ENCODE measurements at regions not wholly inside any gene's neighbourhood (a gene's known extent, or its start where the extent isn't known, plus 50 kb on each side); places are given as distances from the start of the nearest gene placed in this dataset.

GRCh38 chr12:126636821-126637220 lies 1571.6 kb downstream of the AACS start:
- no peaks in the 10 kb centered on the region for H3K36me3 Mint-ChIP-seq (ENCODE audit: unreplicated experiment)
- H3K9me3 Mint-ChIP-seq (ENCODE audit: unreplicated experiment): peaks cover 51% of the 10 kb centered on the region
- no peak overlapping the region for H3K4me3 Mint-ChIP-seq (ENCODE audit: unreplicated experiment)
- no peaks in the 10 kb centered on the region for H3K27me3 Mint-ChIP-seq (ENCODE audit: unreplicated experiment)
- DNase-seq (ENCODE audit: extremely low spot score, unreplicated experiment): no peak
- no peak overlapping the region for H3K27ac Mint-ChIP-seq (ENCODE audit: unreplicated experiment)
- no peak for TF ChIP-seq CTCF (IDR thresholded peaks at IDR 0.05)
- H3K4me1 Mint-ChIP-seq (ENCODE audit: unreplicated experiment): no peaks in the 10 kb centered on the region

GRCh38 chr12:126644236-126645020 lies 1579.2 kb downstream of the AACS start:
- TF ChIP-seq CTCF (IDR thresholded peaks at IDR 0.05): no peak
- Mint-ChIP-seq H3K9me3 (ENCODE audit: unreplicated experiment) (peaks cover 40% of the 10 kb centered on the region), H3K4me3 (ENCODE audit: unreplicated experiment) (no peak overlapping the region), H3K27me3 (ENCODE audit: unreplicated experiment) (no peaks in the 10 kb centered on the region), H3K27ac (ENCODE audit: unreplicated experiment) (no peak overlapping the region), H3K4me1 (ENCODE audit: unreplicated experiment) (no peaks in the 10 kb centered on the region), H3K36me3 (ENCODE audit: unreplicated experiment) (peaks cover 2% of the 10 kb centered on the region)
- DNase-seq (ENCODE audit: extremely low spot score, unreplicated experiment): no peak

- H3K4me1 Mint-ChIP-seq (ENCODE audit: unreplicated experiment): no peaks in the 10 kb centered on the region
- peaks cover 2% of the 10 kb centered on the region for H3K36me3 Mint-ChIP-seq (ENCODE audit: unreplicated experiment)
- no peak overlapping the region for H3K4me3 Mint-ChIP-seq (ENCODE audit: unreplicated experiment)
- H3K27me3 Mint-ChIP-seq (ENCODE audit: unreplicated experiment): no peaks in the 10 kb centered on the region
- H3K9me3 Mint-ChIP-seq (ENCODE audit: unreplicated experiment): peaks cover 35% of the 10 kb centered on the region
- DNase-seq (ENCODE audit: extremely low spot score, unreplicated experiment): no peak
- H3K27ac Mint-ChIP-seq (ENCODE audit: unreplicated experiment): no peak overlapping the region
- no peak for TF ChIP-seq CTCF (IDR thresholded peaks at IDR 0.05)
These were observed 1582.8 kb downstream of the AACS start for GRCh38 chr12:126648074-126648473.

- H3K4me3 Mint-ChIP-seq (ENCODE audit: unreplicated experiment): no peak overlapping the region
- no peaks in the 10 kb centered on the region for H3K4me1 Mint-ChIP-seq (ENCODE audit: unreplicated experiment)
- no peak for TF ChIP-seq CTCF (IDR thresholded peaks at IDR 0.05)
- peaks cover 2% of the 10 kb centered on the region for H3K36me3 Mint-ChIP-seq (ENCODE audit: unreplicated experiment)
- no peak for DNase-seq (ENCODE audit: extremely low spot score, unreplicated experiment)
- no peak overlapping the region for H3K27ac Mint-ChIP-seq (ENCODE audit: unreplicated experiment)
- no peaks in the 10 kb centered on the region for H3K27me3 Mint-ChIP-seq (ENCODE audit: unreplicated experiment)
- H3K9me3 Mint-ChIP-seq (ENCODE audit: unreplicated experiment): peaks cover 47% of the 10 kb centered on the region
These were observed 1585.9 kb downstream of the AACS start for GRCh38 chr12:126651133-126651532.

GRCh38 chr12:126663304-126664094 lies 1598.3 kb downstream of the AACS start:
- Mint-ChIP-seq H3K36me3 (ENCODE audit: unreplicated experiment) (no peaks in the 10 kb centered on the region), H3K4me1 (ENCODE audit: unreplicated experiment) (no peaks in the 10 kb centered on the region), H3K27me3 (ENCODE audit: unreplicated experiment) (no peaks in the 10 kb centered on the region), H3K4me3 (ENCODE audit: unreplicated experiment) (no peak overlapping the region), H3K9me3 (ENCODE audit: unreplicated experiment) (peaks cover 54% of the 10 kb centered on the region), H3K27ac (ENCODE audit: unreplicated experiment) (no peak overlapping the region)
- no peak for TF ChIP-seq CTCF (IDR thresholded peaks at IDR 0.05)
- DNase-seq (ENCODE audit: extremely low spot score, unreplicated experiment): no peak

Measured in osteocyte (in vitro differentiated cells).